HG03378 (cell line): ENCODE measurements at regions not wholly inside any gene's neighbourhood (a gene's known extent, or its start where the extent isn't known, plus 50 kb on each side); places are given as distances from the start of the nearest gene placed in this dataset.
A peak's percentile ranks its signal among the peaks of the same experiment; 100 is the strongest.

Source experiments
- ATAC-seq: cut with Tn5 transposase; IDR thresholded peaks from one replicate; pipeline ENCODE4 v1.9.1; 2021; ENCODE audit warnings: mild to moderate bottlenecking, moderate library complexity; ENCODE audit not compliant: unreplicated experiment

DNA sequence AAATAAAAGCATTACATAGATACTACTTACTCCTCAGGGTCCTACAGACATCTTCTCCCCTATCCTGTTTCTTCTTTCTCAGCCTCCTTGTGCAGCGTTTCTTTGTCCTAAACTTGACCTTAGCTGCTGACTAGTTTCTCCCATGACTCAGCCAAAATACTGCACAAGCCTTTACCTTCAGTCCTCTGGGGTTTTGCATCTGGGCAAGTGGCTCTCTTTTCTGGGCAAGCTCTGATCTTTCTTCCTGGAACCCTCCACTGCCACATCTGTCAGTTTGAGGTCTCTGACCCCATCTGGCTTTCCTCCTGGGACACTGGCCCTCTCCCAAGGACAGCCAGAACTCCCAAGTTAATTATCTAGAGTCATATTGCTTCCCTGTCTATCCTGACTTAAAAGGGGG lies 838.4 kb downstream of the DHX35 start:
- peak; percentile 52 for ATAC-seq

DNA sequence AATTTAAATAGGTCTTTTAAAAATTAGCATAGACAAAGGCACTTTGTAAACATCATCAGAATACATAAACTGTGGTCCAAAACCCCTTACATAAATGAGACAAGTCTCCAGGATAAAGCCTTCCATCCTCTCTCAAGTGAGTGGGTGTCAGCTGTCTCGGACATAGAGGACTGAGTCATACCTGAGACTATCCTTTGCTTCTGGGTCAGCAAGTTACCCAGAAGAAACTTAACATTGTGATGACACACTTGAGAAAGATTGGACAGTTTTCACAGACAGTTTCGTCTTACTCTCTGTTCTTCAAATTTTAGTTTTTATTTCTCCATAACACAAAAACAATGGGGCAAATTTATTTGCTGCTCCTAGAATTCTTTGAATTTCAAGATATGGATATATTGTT lies 838.0 kb downstream of the DHX35 start:
- peak; percentile 88 for ATAC-seq

DNA sequence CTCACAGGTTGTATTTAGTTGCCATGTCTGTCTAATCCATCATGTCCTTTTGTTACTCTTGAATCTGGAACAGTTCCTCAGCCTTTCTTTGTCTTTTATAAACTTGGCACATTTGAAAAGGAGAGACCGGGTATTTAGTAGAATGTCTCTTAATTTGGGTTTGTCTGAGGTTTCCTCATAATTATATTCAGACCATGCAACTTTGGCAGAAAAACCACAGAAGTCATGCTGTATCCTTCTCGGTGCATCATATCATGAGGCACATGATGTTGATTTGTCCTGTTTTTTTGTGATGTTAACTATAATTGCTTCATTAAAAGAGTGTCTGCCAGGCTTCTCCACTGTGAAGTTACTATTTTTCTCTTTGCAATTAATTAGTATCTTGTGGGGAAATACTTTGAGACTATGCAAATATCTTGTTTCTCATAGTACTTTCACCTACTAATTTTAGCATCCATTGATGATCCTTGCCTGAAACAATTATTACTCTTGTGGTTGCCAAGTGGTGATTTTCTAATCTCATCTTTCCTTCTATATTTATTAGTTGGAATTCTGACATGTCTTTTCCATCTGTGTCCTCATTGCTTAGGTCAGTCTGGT lies 837.3 kb downstream of the DHX35 start:
- peak; percentile 42 for ATAC-seq

DNA sequence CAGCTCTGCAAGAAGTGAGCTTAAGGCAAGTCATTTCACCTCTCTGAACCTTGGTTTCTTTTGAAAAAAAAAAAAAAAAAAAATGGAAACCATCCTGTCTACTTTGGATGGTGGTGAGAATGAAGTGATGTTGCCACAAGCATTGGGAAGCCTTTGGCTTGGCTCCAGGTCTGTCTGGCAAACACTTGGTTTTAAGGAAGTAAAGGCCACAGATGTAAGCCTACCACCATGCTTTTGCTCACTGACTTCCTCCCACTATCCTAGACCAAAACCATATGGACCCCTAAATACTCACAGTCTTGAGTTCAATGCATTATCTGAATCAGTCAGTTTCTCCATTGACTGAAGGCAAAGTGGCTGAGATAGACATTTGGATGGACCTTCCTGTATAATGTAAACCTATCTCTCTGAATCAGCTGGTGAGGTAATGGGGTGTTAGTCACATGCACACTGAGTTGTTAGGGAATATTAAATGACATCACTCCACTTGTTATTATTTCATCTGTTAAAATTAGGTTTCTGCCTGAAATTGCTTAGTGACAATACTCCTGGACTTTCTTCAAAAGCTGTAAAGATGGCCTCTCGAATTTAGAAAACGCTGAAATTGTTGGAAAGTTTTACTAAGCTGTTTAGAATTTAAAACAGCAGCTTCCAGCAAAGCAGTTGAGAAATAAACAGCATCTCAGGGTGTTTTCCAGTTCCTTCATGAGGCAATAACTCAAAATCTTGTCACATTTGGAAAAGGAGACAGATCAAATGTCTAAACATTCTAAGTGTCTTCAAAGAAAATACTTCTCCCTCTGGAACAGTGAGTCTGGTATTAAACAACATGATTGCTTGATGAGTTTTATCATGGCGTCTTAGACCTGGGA lies 833.5 kb downstream of the DHX35 start:
- no peak for ATAC-seq

DNA sequence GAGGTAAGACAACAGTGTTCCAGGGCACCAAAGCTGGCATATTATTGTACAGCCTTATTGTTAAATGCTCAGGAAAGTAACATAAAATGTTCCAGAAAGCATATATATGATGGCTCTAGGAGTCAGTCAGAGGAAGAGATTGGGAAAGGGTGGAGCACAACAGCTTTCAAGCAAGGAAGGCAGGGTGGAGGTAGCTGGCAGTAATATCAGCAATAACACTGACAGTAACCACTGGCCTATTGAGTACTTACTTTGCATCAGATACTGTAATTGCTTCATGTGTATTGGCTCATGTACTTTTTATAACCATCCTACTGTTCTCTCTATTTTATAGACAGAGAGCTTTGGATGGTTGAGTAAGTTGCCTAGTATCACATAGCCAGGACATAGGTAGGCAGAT lies 830.2 kb downstream of the DHX35 start:
- ATAC-seq = no peak

DNA sequence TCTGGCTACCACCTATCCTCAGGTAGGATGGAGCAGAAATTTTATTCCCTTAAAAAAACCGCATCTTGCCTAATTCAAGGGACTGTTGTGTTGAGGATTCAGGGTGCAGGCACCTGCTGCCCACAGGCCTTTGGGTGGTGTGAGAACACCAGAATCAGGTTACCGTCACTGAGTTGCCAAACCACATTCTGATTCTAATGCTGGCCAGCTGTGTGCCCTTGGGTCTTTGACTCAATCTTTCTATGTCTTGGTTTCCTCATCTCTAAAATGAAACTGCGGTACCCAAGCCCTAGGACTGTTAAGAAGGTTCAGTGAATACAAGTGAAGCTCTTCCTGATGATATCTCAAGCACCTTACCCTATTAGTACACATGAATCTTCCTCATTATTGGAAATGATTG lies 827.3 kb downstream of the DHX35 start:
- no peak for ATAC-seq

DNA sequence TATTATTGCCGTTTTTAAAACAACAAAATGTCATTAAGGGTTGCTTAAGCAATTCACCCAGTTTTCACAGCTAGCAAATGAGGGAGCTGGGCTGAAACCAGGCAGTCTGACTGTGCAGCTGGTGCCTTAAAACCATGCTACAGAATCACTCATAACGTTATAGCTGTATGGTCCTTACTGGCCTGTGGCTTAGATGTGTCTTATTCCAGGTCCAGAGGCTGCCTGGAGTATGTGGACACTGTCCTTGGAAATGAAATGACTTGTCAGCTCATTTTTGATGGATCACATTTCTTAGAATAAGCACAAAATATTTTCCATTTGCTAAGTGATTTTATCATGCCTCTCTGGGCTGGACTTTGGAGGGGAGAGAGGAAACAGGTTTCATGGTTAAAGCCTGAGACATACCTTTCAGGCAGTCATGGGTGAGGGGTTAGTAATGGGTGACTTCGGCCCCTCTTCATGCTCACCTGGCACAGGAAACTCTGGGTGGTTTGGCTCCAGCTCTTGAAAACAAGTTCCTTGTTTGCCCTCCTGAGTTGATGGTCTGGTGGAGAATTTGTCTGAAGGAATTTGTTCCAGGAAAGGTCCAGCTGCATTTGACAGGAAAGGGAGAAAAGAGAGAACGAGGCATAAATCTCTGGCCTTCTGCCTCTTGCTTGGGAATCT lies 823.2 kb downstream of the DHX35 start:
- ATAC-seq = no peak

DNA sequence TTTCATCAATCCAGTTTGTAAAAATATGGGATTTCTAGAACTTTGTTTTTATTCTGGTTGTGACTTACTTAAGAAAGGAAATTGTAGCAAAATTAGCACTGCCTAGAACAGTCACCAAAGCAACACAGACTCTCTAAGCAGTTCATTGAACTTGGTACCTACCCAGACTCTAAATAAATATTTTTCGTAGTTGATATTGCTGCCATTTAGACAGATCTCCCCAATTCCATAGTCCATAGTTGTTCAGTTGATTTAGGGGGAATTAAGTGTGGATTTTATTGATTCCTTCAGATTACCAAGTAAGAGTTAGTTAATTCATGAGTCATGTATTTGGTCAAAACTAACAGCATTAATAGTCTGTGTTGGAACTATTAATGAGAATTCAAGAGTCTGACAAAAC lies 822.5 kb downstream of the DHX35 start:
- ATAC-seq = no peak

DNA sequence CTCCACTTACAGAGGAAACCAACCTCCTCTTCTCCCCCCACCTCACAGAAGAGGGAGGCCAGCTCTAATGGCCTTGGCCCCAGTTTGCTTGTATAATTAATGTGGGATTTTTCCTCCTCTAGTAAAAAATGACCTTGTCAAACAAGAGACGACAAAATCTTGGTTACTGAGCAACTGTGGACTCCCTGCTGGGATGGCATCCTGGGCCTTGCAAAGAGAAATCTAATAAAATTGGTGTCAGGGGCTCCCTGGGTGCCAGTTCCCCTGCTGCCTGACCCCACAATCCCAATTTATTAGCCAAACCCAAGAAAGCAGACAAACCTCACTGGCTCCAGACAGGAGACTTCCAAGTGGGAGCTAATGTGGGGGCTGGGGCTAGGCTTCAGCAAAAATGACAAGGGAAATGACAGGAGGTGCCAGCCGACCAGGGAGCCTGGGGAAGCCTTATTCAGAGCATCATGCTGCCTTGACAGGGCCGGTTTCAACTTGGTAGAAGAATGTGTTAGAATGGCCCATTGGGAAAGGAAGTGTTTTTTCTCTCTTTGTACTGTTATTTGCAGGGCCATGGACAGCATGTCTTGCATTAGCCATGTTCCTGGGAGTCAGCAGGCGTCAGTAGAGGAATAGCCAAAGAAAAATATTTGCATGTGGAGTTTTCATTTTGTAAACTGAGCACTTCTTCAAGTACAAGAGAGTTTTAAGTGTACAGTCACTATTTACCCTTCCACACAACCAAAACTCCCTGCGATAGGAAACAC lies 816.9 kb downstream of the DHX35 start:
- no peak for ATAC-seq

DNA sequence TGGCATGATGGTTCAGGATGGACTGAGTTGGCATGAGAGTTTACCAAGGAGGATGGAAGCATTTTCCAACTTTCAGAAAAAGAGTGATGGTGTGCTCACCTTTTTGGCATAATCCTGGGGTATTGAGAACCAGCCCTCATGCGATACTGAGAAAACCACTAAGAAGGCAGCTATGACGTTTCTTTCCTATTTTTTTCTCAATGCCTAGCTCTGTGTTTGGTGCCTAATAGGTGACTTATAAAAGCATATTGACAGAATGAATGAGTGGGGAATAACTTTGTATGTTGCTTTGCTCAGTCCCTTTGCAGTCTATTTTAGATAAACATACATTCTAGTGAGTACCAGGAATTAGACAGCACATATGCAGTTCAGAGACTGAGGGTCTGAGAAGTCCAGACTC lies 816.3 kb downstream of the DHX35 start:
- ATAC-seq = no peak

DNA sequence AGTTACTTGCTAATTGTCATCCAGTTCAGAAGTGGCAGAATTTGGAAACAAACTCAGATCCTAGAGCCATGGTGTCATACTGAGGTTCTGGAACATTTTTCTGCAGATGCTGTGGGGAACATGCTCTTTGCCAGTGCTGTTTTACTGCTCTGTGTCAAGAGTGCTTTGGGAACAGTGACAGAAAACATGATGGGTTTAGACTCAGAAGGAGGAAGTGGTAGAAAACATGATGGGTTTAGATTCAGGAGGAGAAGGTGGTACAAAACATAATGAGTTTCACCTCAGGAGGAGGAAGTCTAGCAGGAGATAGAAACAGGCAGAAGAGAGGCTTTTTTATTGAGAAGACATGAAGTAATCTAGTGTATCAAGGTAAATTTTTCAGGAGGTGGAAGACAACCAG lies 815.5 kb downstream of the DHX35 start:
- no peak for ATAC-seq

DNA sequence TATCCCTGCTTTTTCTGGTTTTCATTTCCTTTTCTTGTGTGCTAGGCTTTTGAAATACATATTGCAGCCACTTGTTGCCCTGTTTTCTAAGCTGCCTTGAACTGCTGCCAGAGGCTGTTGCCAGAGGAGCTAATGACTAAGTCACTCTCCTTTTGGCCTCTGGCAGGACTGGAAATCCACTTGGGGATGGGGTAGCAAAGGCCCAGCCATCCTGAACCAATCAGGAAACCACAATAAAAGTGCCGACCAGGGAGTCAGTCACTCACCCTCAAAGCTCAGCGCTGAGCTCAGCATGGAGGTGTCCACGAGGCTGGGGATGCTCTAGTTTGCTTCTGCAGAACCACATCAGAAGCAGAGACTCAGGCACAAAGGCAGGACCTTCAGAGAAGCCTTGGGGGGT lies 813.0 kb downstream of the DHX35 start:
- ATAC-seq = no peak

DNA sequence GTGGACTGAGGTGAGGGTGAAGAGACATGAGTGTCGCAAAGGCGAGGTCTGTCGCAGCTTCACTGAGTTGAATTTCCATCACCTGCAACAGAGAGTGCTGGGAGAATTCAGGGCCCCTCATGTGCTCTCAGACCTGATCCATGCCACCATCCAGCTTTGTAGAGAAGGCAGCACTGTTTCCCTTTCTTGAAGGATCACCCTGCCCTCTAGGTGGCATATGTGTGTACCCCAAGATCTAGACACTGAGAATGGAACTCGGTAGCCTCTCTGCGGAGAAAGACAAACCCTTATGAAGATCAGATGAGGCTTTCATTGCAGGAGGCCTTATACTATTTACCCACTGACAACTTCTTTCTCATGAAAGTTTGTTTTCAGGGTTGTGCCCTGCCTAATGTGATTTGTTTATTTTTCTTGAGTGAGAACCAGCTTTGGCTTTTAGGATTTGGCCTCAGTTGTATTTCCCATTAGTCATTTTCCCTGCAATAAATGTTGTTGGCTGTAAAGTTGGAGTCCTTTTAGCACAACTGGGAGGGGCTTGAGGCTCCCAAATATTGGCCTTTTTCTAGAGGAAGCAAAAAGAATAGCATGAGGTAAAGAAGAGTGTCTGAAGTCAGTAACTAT lies 811.3 kb downstream of the DHX35 start:
- no peak for ATAC-seq

DNA sequence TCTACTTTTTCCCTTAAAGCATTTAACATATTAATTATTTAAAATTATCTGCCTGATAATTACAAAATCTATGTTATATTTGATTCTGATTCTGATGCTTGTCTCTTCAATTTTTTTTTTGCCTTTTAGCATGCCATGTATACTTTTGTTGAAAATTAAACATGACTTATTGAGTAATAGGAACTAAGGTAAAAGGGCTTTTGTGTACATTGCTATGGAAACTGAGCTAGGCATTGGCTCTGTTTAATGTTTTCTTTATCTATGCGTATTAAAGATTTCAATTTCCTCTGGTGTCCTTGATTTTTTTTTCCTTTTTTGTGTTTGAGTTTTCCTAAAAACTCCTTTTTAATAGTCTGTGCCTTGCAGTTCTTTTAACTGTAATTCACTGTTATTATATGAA lies 805.2 kb downstream of the DHX35 start:
- no peak for ATAC-seq

DNA sequence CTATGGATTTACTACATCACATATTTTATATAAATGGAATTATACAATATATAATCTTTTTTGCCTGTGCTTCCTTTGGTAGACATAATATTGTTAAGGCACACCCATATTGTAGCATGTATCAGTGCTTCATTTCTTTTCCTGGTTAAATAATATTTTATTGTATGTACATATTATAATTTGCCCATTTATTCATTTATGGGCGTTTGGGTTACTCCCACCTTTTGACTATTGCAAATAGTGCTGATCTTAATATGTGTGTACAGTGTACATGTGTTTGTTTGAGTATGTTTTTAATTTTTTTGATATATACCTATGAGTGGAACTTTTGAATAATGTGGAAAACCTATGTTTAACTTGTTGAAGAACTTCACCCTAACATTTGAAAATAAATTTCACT lies 804.2 kb downstream of the DHX35 start:
- ATAC-seq = no peak

DNA sequence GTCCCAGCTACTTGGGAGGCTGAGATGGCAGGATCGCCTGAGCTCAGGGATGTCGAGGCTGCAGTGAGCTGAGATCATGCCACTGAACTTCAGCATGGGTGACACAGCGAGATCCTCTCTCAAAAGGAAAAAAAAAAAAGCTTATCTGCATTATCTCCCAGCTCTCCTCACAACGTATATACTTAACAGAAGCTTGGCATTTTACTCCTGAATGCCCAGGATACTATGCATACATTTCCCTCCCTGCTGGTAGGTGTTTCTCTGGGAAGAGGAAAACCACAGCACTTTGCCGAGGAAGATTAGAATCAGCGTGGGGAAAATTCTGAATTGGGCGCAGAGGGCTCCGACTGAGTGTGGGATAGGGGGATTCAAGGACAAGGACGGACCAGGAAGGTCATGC lies 800.6 kb downstream of the DHX35 start:
- ATAC-seq = no peak

DNA sequence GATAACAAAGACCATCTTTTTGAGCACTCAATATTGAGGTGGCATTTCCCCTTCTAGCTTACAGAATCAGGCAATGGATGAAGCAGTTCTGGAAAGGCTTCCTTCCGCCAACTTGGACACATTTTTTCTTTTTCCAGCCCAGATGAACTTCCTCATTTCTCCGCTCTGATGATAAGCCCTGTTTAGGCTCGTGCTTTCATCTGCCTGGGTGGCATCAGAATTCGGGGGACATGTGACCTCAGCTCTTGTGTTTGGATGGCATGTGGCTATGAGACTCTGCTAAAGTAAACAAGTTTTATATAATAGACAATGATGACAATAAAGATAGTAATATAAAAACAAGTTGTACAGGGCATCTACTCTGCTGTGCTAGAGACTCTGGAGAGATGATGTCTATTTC lies 796.7 kb downstream of the DHX35 start:
- no peak for ATAC-seq

DNA sequence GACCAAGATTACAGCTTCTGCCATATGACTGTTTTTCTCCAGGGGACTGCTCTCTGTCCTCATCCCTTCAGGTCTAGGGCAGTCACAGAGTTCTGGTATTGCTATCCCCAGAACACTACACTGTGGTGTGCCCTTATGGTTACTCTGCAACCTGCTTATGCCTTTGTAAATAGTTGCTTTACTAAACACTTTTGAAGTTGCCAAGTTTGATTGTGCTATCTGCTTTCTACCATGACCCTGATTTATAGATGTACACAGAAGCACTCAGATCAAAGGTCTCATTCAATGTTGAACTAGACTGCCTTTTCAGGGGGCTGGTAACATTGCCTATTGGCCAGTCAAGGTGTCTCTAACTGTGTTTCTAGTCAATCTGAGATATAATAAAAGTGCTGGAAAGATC lies 794.7 kb downstream of the DHX35 start:
- ATAC-seq = no peak

DNA sequence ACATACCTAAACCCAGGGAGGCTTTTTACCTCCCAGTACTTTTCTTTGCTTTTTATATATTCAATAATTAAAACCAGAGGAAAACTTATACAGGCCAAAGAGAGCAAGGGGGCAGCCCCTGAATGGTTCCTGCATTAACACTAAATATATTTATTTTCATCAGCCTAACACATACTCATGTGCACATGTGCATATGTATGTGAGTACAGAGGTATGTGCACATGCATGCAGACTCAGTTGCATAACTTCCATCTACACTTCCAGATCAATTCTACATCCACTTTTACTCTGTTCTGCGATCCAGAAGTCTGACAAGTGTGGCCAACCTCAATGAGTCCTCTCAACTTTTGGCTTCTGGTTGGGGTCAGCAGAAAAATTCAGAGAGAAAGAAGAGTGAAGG lies 794.2 kb downstream of the DHX35 start:
- ATAC-seq = no peak

DNA sequence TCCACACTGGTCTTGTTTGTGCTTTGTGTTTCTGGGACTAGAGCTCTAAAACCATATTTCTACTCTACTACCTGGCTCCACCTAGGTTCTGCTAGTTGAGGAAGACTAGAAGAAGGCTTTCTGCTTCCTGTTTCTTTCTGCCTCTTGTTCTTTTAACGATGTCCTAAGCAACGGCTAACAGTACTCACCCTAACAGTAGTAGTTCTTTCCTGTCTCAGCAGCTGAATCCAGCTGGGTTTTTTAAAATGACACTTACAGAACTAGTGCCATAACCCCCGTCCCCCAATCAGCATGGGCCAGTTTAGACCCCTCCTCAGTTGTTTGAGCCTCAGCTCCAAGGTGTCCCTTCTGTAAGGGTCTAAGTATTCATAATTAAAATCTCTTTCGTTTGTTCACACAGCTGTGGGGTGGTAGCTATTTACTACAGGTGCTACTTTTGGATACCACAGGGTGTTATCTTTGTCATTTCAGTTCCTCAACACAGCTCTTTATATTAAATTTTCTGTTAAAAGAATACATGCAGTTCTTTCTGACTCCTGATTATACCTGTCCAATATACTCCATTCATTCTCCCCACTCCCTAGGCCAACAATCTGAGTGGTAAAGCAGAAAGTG lies 790.2 kb downstream of the DHX35 start:
- no peak for ATAC-seq
